IMR-90 (cell line): ENCODE measurements at regions not wholly inside any gene's neighbourhood (a gene's known extent, or its start where the extent isn't known, plus 50 kb on each side); places are given as distances from the start of the nearest gene placed in this dataset.

Experiments used
- ATAC-seq: fragments of 200-7000 bp; cut with Tn5 transposase; 2 replicates; pipeline ENCODE4 v1.9.1; 2020; ENCODE audit warnings: low read depth, mild to moderate bottlenecking, moderate library complexity
- BruUV-seq: library from RNA; stranded (reverse); fragments of 400-500 nt; replicated peaks from 2 replicates; lab custom pipeline; 2021; lab: Mats Ljungman, UMichigan
- CTCF ChIA-PET: fragments of 300-600 bp; formaldehyde crosslinking; extraction: SDS; loops from one replicate; lab custom pipeline; 2021; ENCODE audit warnings: antibody characterized with exemption; lab: Yijun Ruan, JAX
- POLR2A ChIA-PET: fragments of 300-600 bp; sonication (Branson Sonifier 250); formaldehyde crosslinking; loops from one replicate; lab custom pipeline; 2022; ENCODE audit warnings: antibody characterized with exemption; ENCODE audit not compliant: unreplicated experiment; lab: Charles Lee
- DNase-seq: peaks from one replicate; pipeline ENCODE4 v3.0.0; 2013
- H2AFZ ChIP-seq: replicated peaks from 2 replicates; pipeline ENCODE3; 2013; ENCODE audit warnings: low read length, mild to moderate bottlenecking; ENCODE audit not compliant: poor library complexity
- H2AK5ac ChIP-seq: 2 replicates; pipeline ENCODE4 v1.6.1; 2013; ENCODE audit warnings: low read depth, low read length, inconsistent platforms
- H2AK9ac ChIP-seq: replicated peaks from 2 replicates; pipeline ENCODE3; 2013; ENCODE audit warnings: mild to moderate bottlenecking, low read depth, low read length, moderate library complexity; ENCODE audit not compliant: poor library complexity
- H2BK120ac ChIP-seq: 2 replicates; pipeline ENCODE4 v1.6.1; 2013; ENCODE audit warnings: low read depth, low read length, inconsistent platforms
- H2BK15ac ChIP-seq: 3 replicates; pipeline ENCODE4 v1.6.1; 2013; ENCODE audit warnings: low read depth, low read length, inconsistent platforms
- H2BK20ac ChIP-seq: 2 replicates; pipeline ENCODE4 v1.6.1; 2013; ENCODE audit warnings: low read depth, mild to moderate bottlenecking, inconsistent platforms, low read length, moderate library complexity
- H2BK5ac ChIP-seq: 2 replicates; pipeline ENCODE4 v1.6.1; 2013; ENCODE audit warnings: mild to moderate bottlenecking, low read depth, low read length, inconsistent platforms; ENCODE audit not compliant: poor library complexity, severe bottlenecking
- H3K14ac ChIP-seq: replicated peaks from 2 replicates; pipeline ENCODE4 v1.6.1; 2013; ENCODE audit warnings: low read depth, low read length, inconsistent platforms
- H3K18ac ChIP-seq: 2 replicates; pipeline ENCODE4 v1.6.1; 2013; ENCODE audit warnings: low read depth, low read length, control low read depth
- H3K23ac ChIP-seq: 2 replicates; pipeline ENCODE4 v1.6.1; 2013; ENCODE audit warnings: low read depth, low read length, inconsistent platforms
- H3K27ac ChIP-seq: 2 replicates; pipeline ENCODE4 v1.5.1; 2013; ENCODE audit warnings: mild to moderate bottlenecking, control low read depth, low read length; ENCODE audit not compliant: insufficient read depth
- H3K27me3 ChIP-seq: 2 replicates; pipeline ENCODE4 v1.6.1; 2013; ENCODE audit warnings: low read length; ENCODE audit not compliant: control insufficient read depth, insufficient read depth
- H3K36me3 ChIP-seq: 2 replicates; pipeline ENCODE4 v1.6.1; 2013; ENCODE audit warnings: low read length, mixed read lengths; ENCODE audit not compliant: control insufficient read depth, insufficient read depth
- H3K4ac ChIP-seq: 2 replicates; pipeline ENCODE4 v1.6.1; 2013; ENCODE audit warnings: low read depth, low read length, inconsistent platforms
- H3K4me1 ChIP-seq: 2 replicates; pipeline ENCODE4 v1.6.1; 2013; ENCODE audit warnings: low read length, mixed read lengths; ENCODE audit not compliant: control insufficient read depth, insufficient read depth
- H3K4me2 ChIP-seq: 2 replicates; pipeline ENCODE4 v1.6.1; 2013; ENCODE audit warnings: low read depth, mild to moderate bottlenecking, control low read depth, low read length, moderate library complexity
- H3K4me3 ChIP-seq: 2 replicates; pipeline ENCODE4 v1.5.1; 2013; ENCODE audit warnings: low read depth, mild to moderate bottlenecking, control low read depth, low read length, moderate library complexity; ENCODE audit not compliant: insufficient read depth
- H3K56ac ChIP-seq: 2 replicates; pipeline ENCODE4 v1.6.1; 2013; ENCODE audit warnings: low read length, inconsistent platforms; ENCODE audit not compliant: insufficient read depth; ENCODE audit errors: extremely low read depth
- H3K79me1 ChIP-seq, 2 experiments: 2 replicates each; pipeline ENCODE4 v1.6.1; 2013; ENCODE audit warnings: low read length in 2 of 2, inconsistent platforms in 1 of 2, low read depth in 1 of 2
- H3K9ac ChIP-seq: 2 replicates; pipeline ENCODE4 v1.6.1; 2013; ENCODE audit warnings: low read depth, low read length, control low read depth
- H3K9me1 ChIP-seq: 2 replicates; pipeline ENCODE4 v1.6.1; 2013; ENCODE audit warnings: low read length, inconsistent platforms; ENCODE audit not compliant: insufficient read depth
- H3K9me3 ChIP-seq: 2 replicates; pipeline ENCODE4 v1.6.1; 2013; ENCODE audit warnings: low read length; ENCODE audit not compliant: control insufficient read depth, insufficient read depth
- H4K20me1 ChIP-seq: 2 replicates; pipeline ENCODE4 v1.6.1; 2013; ENCODE audit warnings: low read length, inconsistent platforms; ENCODE audit not compliant: insufficient read depth
- H4K5ac ChIP-seq: 2 replicates; pipeline ENCODE4 v1.6.1; 2013; ENCODE audit warnings: mild to moderate bottlenecking, low read depth, low read length, control low read depth
- H4K8ac ChIP-seq, 2 experiments: 2 replicates each; pipeline ENCODE4 v1.6.1; 2013; ENCODE audit warnings: low read depth in 2 of 2, low read length in 2 of 2, control low read depth in 1 of 2, inconsistent platforms in 1 of 2
- H4K91ac ChIP-seq: 2 replicates; pipeline ENCODE4 v1.6.1; 2013; ENCODE audit warnings: low read depth, low read length, inconsistent platforms; ENCODE audit not compliant: insufficient read depth
- BHLHE40 ChIP-seq: fragments of 150-350 bp; IDR thresholded peaks from 2 replicates; pipeline ENCODE4 v1.6.1; 2016; ENCODE audit warnings: mild to moderate bottlenecking, low read depth, low read length
- CEBPB ChIP-seq: IDR thresholded peaks from 2 replicates; pipeline ENCODE4 v1.6.1; 2012; ENCODE audit warnings: low read depth, low read length, improper control_type of control experiment
- CHD1 ChIP-seq: IDR thresholded peaks from 2 replicates; pipeline ENCODE4 v1.6.1; 2012; ENCODE audit warnings: low read depth, low read length, improper control_type of control experiment
- CTCF ChIP-seq: conservative IDR thresholded peaks from 2 replicates; pipeline ENCODE4 v1.5.1; 2012; ENCODE audit warnings: mild to moderate bottlenecking, low read depth, low read length, improper control_type of control experiment
- ELK1 ChIP-seq: fragments of 150-350 bp; IDR thresholded peaks from 2 replicates; pipeline ENCODE4 v1.6.1; 2016; ENCODE audit warnings: low read depth, mild to moderate bottlenecking, low read length, moderate library complexity, borderline replicate concordance
- FOS ChIP-seq: fragments of 150-350 bp; IDR thresholded peaks from 2 replicates; pipeline ENCODE4 v1.6.1; 2016; ENCODE audit warnings: low read depth, low read length
- MAFK ChIP-seq: IDR thresholded peaks from 2 replicates; pipeline ENCODE4 v1.6.1; 2012; ENCODE audit warnings: low read depth, low read length, improper control_type of control experiment
- MAZ ChIP-seq: IDR thresholded peaks from 2 replicates; pipeline ENCODE4 v1.6.1; 2012; ENCODE audit warnings: low read depth, mild to moderate bottlenecking, low read length, improper control_type of control experiment, moderate library complexity, borderline replicate concordance
- MXI1 ChIP-seq: IDR thresholded peaks from 2 replicates; pipeline ENCODE4 v1.6.1; 2012; ENCODE audit warnings: low read depth, mild to moderate bottlenecking, low read length, moderate library complexity, borderline replicate concordance
- NFE2L2 ChIP-seq: fragments of 150-350 bp; IDR thresholded peaks from 2 replicates; pipeline ENCODE4 v1.6.1; 2016; ENCODE audit warnings: low read depth, mild to moderate bottlenecking, low read length
- POLR2A ChIP-seq: IDR thresholded peaks from 2 replicates; pipeline ENCODE4 v1.6.1; 2012; ENCODE audit warnings: mild to moderate bottlenecking, low read depth, low read length
- RAD21 ChIP-seq: IDR thresholded peaks from 2 replicates; pipeline ENCODE4 v1.6.1; 2012; ENCODE audit warnings: low read length, improper control_type of control experiment
- RCOR1 ChIP-seq: IDR thresholded peaks from 2 replicates; pipeline ENCODE4 v1.6.1; 2012; ENCODE audit warnings: mild to moderate bottlenecking, low read length, improper control_type of control experiment; ENCODE audit not compliant: insufficient replicate concordance
- RFX5 ChIP-seq: IDR thresholded peaks from 2 replicates; pipeline ENCODE4 v1.8.0; 2012; ENCODE audit warnings: low read depth, mild to moderate bottlenecking, low read length, moderate library complexity
- SMC3 ChIP-seq: fragments of 150-350 bp; IDR thresholded peaks from 2 replicates; pipeline ENCODE4 v1.6.1; 2016; ENCODE audit warnings: low read depth, mild to moderate bottlenecking, antibody characterized with exemption, low read length, moderate library complexity
- USF2 ChIP-seq: fragments of 150-350 bp; IDR thresholded peaks from 2 replicates; pipeline ENCODE4 v1.6.1; 2017; ENCODE audit warnings: mild to moderate bottlenecking, antibody characterized with exemption, low read length, low read depth
- dilution Hi-C: fragments of 300-500 bp; cut with HindIII; formaldehyde crosslinking; loops from one replicate; pipeline ENCODE4 v1.14.3; 2018; ENCODE audit warnings: low sequenced_read_pairs; ENCODE audit not compliant: unreplicated experiment
- in situ Hi-C: fragments of 300-500 bp; cut with MboI; formaldehyde crosslinking; loops from 3 replicates; pipeline ENCODE4 v1.14.3; 2019; ENCODE audit warnings: low sequenced_read_pairs, inconsistent platforms, mixed read lengths
- intact Hi-C: fragments of 100-400 bp; cut with micrococcal nuclease; formaldehyde crosslinking; loops from 2 replicates; pipeline ENCODE4 v1.10.0; 2022

DNA sequence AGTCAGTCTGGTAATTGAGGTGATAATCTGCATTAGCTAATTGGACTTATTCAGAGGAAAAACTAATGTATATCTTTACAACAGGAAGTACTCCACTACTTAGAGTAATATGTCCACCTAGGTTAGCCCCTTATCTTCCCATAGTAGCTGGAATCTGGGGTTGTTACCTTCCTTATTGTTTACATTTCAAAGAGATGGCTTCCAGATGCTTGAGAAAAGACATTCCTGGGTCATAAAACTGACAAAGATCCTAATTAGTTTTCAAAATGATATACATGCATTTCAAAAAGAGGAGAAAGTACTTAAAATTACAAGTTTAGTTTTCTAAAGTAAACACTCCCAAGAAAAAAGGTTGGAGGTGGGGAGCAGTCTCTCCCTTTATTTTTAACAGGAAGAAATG, 78.1 kb downstream of the RPL10L start:
- Histone ChIP-seq H3K56ac (no peak overlapping the region), H3K27me3 (no peaks in the 10 kb centered on the region), H3K4me1 (no peaks in the 10 kb centered on the region), H3K4ac (no peak overlapping the region), H3K36me3 (no peaks in the 10 kb centered on the region), H2BK20ac (no peak overlapping the region), H2BK15ac (no peak overlapping the region), H3K79me1 (no peaks in the 10 kb centered on the region), H3K27ac (no peak overlapping the region), H2BK5ac (no peak overlapping the region), H2AFZ (no peak overlapping the region), H4K91ac (no peak overlapping the region), H3K9me1 (no peaks in the 10 kb centered on the region), H3K23ac (no peak overlapping the region), H4K8ac (no peak overlapping the region), H3K4me2 (no peak overlapping the region), H3K9me3 (no peaks in the 10 kb centered on the region), H3K4me3 (no peak overlapping the region), H3K18ac (no peak overlapping the region), H4K20me1 (no peaks in the 10 kb centered on the region), H4K5ac (no peak overlapping the region), H2AK9ac (no peak overlapping the region), H2AK5ac (no peak overlapping the region), H3K9ac (no peak overlapping the region), H2BK120ac (no peak overlapping the region), H3K14ac (no peak overlapping the region)
- DNase-seq (no peak), ATAC-seq (no peak)
- POLR2A ChIA-PET, result no interaction called here
- CTCF ChIA-PET, result no interaction called here
- in situ Hi-C loops, result no loop called here
- BruUV-seq, result no TSS peak
- TF ChIP-seq CTCF (no peak), USF2 (no peak), ELK1 (no peak), RCOR1 (no peak), CEBPB (no peak), POLR2A (no peak), CHD1 (no peak), FOS (no peak), SMC3 (no peak), RFX5 (no peak), BHLHE40 (no peak), NFE2L2 (no peak), MXI1 (no peak), MAFK (no peak), MAZ (no peak), RAD21 (no peak)
- dilution Hi-C loops, result no loop called here
- intact Hi-C loops, result no loop called here
